H4 (cell line): ENCODE measurements at regions not wholly inside any gene's neighbourhood (a gene's known extent, or its start where the extent isn't known, plus 50 kb on each side); places are given as distances from the start of the nearest gene placed in this dataset.
"Not testable (repeated sequence)": the region's sequence is repeated elsewhere in the genome, so short reads cannot be mapped to it uniquely, and the experiment has no call there.

Source experiments
- DNase-seq: peaks from one replicate; pipeline ENCODE4 v3.0.0-alpha.2; 2015; ENCODE audit warnings: low spot score

- DNase-seq: peak; percentile 14
These were observed 2393.0 kb upstream of the C9orf72 start for GRCh38 chr9:29966247-29966646.

DNA sequence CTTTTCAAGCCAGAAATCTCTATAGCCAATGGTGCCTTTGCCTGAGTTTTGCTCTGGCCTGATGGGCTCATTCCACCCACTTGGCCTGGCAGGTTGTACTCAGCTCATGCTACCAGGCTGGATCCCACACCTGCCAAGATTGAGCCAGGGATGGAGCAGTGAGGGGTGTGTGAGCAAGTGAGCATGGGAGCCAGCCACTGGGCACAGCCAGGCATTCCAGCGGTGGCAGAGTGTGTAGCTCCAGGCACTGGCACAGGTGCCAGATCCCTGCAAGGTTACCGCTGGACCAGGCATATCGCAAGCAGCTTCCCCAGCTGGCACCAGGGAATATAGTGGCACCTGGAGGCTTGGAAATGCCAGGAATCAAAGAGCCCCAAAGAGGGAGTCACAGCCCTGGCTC lies 2395.6 kb upstream of the C9orf72 start:
- DNase-seq: no peak

DNA sequence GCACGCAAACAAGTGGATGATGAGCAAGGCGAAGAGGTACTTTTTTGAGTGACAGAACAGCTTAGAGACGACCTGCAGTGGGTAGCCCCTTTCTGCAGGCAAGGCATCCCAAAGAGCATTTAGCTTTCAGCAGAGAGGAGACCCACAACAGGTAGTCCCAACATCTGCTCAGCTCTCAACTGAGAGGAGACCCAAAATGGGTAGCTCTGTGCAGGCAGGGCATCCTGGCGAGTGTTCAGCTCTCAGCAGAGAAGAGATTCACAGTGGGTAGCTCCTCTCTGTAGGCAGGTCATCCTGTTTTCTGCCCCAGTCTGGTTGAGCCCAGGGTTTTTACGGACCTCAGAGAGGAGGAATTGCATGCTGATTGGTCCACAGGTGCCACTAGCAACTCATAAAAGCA lies 2396.1 kb upstream of the C9orf72 start:
- DNase-seq: no peak

DNA sequence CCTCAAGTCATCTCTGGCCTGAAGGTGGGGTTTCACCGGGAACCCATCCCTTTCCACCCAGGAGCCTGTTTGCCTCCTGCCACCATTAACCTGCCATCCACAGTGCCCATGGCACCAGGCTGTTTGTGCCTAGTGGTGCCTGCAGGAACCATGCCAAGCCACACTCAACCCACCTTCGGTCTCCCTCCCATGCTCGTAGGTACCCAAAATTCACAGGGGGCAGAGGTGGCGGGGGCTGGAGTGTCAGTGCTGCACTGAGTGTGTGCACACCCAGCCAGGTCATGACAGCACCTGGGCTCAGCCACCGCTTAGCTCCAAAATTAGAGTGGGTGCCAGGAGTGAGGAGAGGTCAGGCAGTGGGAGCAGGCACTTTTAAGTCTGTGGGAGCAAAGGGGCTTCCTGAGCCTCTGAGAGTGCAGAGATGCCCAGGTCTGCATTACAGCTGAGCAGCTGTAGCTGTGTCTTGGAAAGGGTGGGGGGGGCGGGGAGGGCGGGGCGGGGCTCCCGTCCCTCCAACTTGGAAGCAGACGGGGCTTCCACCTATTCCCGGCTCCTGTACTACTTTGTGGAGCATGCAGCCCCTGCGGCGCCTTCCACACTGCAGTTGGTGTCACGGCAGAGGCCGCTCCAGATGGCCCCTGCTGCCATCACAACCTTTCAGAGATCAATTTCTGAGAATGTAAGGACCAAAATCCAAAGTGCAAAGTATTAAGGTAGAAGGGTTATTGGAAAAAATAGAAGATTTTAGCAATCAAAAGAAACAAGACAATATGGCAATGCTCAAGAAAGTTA lies 2396.8 kb upstream of the C9orf72 start:
- no peak for DNase-seq

DNA sequence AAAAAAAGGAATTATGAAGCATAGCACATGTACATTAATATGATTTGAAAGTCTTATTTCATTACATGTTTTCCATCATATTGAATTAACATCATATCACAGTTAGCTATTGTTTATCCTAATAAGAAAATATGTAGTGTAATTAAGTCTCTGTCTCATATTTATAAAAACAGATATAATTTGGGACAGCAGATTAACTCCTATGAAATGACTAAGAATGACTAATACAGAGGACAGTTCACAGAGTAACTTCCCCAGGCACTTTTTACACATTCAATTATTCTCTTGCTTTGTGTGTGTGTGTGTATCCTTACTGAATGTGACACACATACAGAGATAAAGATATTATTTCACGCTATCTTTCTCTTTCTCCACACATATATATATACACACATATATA lies 2400.9 kb upstream of the C9orf72 start:
- DNase-seq: no peak

- no peak for DNase-seq
These were observed 2403.7 kb upstream of the C9orf72 start for GRCh38 chr9:29976981-29977380.

DNA sequence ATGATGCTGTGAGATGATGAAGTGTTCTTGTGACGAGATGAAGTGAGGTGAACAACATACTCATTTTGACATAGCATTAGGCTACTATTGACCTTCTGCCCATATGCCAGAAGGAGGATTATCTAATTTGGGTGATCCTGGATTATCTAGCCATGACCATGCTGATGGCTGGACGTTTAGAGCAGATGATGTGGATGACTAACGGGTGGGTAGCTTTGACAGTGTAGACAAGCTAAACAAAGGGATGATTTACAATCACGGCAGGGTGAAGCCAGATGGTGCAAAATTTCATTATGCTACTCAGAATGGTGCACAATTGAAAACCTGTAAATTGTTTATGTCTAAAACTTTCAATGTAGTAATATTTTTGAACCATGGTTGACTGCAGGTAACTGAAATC lies 2403.4 kb upstream of the ACO1 start:
- DNase-seq: no peak

- no peak for DNase-seq
These were observed 2384.8 kb upstream of the ACO1 start for GRCh38 chr9:29999645-30000044.

- no peak for DNase-seq
These were observed 2373.8 kb upstream of the ACO1 start for GRCh38 chr9:30010691-30011090.

DNA sequence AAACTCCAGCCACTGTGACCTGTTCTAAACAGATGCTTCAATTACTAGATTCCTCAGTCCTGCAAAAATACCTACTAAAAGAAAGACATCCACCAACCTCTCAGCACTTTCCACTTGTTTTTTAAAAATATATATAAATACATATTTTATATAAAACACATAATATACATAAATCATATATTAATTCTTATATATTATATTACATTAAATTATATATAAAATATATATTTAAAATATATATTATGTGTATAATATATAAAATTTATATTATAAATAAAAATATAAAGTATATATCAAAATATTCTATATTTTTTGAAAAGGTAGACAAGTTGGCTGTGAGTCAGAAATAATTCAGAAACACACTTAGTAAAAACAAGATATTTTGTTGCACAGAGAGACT lies 2371.8 kb upstream of the ACO1 start:
- DNase-seq: no peak

GRCh38 chr9:30015073-30015472 lies 2369.4 kb upstream of the ACO1 start:
- DNase-seq: peak; percentile 38

GRCh38 chr9:30020161-30020560 lies 2364.3 kb upstream of the ACO1 start:
- no peak for DNase-seq

GRCh38 chr9:30035761-30036160 lies 2348.7 kb upstream of the ACO1 start:
- DNase-seq: no peak

DNA sequence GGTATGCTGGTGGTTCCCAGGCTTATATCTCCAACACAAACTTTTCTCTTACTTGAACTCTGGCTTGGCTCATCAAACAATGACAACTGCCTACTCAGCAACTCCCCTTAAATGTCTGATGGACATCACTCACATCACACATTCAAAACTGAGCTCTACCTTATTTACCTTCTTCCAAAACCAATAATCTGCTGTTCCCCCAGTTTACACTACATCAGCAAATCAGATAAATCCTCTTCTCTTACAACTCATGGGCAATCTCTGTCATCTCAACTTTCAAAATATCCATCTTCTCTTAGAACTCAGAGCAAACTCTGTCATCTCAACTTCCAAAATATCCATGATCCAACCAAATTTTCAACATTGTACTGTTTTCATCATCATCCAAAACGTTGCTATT lies 2347.9 kb upstream of the ACO1 start:
- DNase-seq: no peak

- no peak for DNase-seq
These were observed 2344.7 kb upstream of the ACO1 start for GRCh38 chr9:30039712-30040111.

GRCh38 chr9:30048396-30048795 lies 2336.0 kb upstream of the ACO1 start:
- DNase-seq: no peak

DNA sequence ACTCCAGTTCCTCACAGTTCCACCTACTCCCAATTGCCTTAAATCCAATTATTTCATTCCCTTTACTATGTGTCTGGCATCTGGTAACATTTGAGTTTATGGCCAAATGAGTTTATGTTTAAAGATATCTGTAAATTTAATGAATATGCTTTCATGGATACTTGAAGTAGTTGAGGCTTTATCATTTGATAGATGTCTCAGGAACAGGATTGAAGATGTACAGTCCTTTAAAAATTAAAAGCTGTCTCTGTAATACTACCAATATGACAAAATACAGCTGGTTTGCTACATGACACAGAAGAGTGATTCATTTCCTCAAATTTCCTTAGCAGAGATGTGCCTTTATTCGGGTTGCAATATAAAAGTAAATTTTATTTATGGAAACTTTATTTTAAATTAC lies 2326.0 kb upstream of the ACO1 start:
- no peak for DNase-seq

- no peak for DNase-seq
These were observed 2323.5 kb upstream of the ACO1 start for GRCh38 chr9:30060976-30061375.

GRCh38 chr9:30065888-30066287 lies 2318.6 kb upstream of the ACO1 start:
- DNase-seq: peak; percentile 52

DNA sequence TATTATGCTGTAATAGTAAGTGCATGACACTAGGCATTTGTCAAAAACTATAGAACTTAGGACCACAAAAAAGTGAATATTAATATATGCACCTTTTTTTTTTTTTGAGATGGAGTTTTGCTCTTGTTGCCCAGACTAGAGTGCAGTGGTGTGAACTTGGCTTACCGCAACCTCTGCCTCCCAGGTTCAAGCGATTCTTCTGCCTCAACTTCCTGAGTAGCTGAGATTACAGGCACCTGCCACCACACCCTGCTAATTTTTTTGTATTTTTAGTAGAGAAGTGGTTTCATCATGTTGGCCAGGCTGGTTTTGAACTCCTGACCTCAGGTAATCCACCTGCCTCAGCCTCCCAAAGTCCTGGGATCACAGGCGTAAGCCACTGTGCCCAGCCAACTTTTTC lies 2315.2 kb upstream of the ACO1 start:
- DNase-seq: not testable (repeated sequence)

DNA sequence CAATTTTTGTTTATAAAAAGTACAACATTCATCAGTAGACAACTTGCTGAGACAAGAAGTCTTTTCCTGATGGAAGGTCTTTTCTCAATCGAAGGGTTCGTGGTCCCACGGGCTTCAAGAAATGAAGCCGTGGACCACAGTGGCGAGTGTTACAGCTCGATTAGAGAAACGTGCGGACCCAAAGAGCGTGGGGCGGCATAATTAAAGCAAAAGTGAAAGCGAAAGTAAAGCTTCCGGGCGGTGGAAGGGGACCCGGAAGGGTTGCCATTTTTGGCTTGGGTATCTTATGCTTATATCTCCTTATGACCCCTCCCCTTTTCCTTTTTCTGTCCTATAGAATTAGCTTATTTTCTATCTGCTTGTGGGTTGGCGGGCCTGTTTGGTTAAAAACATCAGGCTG lies 2309.4 kb upstream of the ACO1 start:
- no peak for DNase-seq

DNA sequence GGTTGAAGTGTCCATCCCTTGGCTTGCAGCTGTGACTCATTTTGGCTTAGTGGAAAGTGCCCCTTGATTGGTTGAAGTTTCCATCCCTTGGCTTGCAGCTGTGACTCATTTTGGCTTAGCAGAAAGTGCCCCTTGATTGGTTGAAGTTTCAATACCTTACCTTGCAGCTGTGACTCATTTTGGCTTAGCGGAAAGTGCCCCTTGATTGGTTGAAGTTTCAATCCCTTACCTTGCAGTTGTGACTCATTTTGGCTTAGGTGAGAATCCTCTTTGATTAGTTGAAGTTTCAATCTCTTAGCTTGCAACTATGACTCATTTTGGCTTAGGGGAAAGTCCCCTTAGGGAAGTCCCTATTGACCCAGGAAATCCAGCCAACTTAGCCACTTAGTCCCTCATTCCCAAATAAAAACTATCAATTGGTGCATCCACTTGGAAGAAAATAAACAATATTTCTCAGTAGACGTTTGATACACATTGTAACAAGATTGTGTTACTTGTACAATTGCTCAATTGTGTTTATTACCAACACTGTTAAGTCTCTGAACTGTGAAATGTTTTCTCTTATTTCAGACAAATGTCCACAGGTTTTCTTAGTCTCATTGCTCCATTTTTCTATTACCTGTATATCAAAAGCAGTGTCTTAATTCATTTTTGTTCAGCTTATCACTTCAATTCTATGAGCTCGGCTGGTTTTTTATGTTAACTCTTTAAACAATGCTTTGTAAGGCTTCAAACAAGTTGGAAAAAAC lies 2308.8 kb upstream of the ACO1 start:
- peak; percentile 91 for DNase-seq

GRCh38 chr9:30078195-30078594 lies 2306.2 kb upstream of the ACO1 start:
- no peak for DNase-seq
